Stimulated activated CD4-positive, alpha-beta T cell treated with anti-CD3 and anti-CD28 coated beads, Interleukin-12 subunit alpha, Interleukin-12 subunit beta, amount 100 ng/mL, for 24 hours (primary cell): ENCODE measurements at regions not wholly inside any gene's neighbourhood (a gene's known extent, or its start where the extent isn't known, plus 50 kb on each side); places are given as distances from the start of the nearest gene placed in this dataset.

ENCODE experiments used
- DNase-seq, 2 experiments: peaks; one replicate each; pipeline ENCODE4 v3.0.0-alpha.2; 2020; ENCODE audit warnings: low read depth in 2 of 2

- DNase-seq: no peak
These were observed 1391.9 kb downstream of the TBC1D22A start for GRCh38 chr22:48154169-48154942.

GRCh38 chr22:48153726-48154125 lies 1391.3 kb downstream of the TBC1D22A start:
- no peak for DNase-seq

GRCh38 chr22:48152916-48153315 lies 1390.5 kb downstream of the TBC1D22A start:
- no peak for DNase-seq

- no peak for DNase-seq
These were observed 1389.8 kb downstream of the TBC1D22A start for GRCh38 chr22:48152164-48152775.

GRCh38 chr22:48151641-48152040 lies 1389.2 kb downstream of the TBC1D22A start:
- DNase-seq: no peak

GRCh38 chr22:48147831-48148230 lies 1385.4 kb downstream of the TBC1D22A start:
- DNase-seq: no peak

GRCh38 chr22:48147404-48147803 lies 1385.0 kb downstream of the TBC1D22A start:
- DNase-seq: no peak

- no peak for DNase-seq
These were observed 1384.0 kb downstream of the TBC1D22A start for GRCh38 chr22:48146426-48146825.

GRCh38 chr22:48145738-48146137 lies 1383.3 kb downstream of the TBC1D22A start:
- DNase-seq: no peak

- DNase-seq: no peak
These were observed 1381.9 kb downstream of the TBC1D22A start for GRCh38 chr22:48144318-48144717.

- DNase-seq: no peak
These were observed 1381.4 kb downstream of the TBC1D22A start for GRCh38 chr22:48143856-48144255.

GRCh38 chr22:48142388-48142787 lies 1379.9 kb downstream of the TBC1D22A start:
- DNase-seq: no peak

GRCh38 chr22:48141301-48141700 lies 1378.9 kb downstream of the TBC1D22A start:
- DNase-seq: no peak

GRCh38 chr22:48140261-48140813 lies 1377.9 kb downstream of the TBC1D22A start:
- no peak for DNase-seq

- no peak for DNase-seq
These were observed 1377.3 kb downstream of the TBC1D22A start for GRCh38 chr22:48139776-48140175.

- DNase-seq: no peak
These were observed 1376.4 kb downstream of the TBC1D22A start for GRCh38 chr22:48138855-48139254.

GRCh38 chr22:48138427-48138826 lies 1376.0 kb downstream of the TBC1D22A start:
- DNase-seq: no peak

- no peak for DNase-seq
These were observed 1375.2 kb downstream of the TBC1D22A start for GRCh38 chr22:48137640-48138039.

- no peak for DNase-seq
These were observed 1373.1 kb downstream of the TBC1D22A start for GRCh38 chr22:48135592-48135991.

- no peak for DNase-seq
These were observed 1363.0 kb downstream of the TBC1D22A start for GRCh38 chr22:48125416-48125815.

GRCh38 chr22:48121984-48122383 lies 1359.5 kb downstream of the TBC1D22A start:
- DNase-seq: no peak

- DNase-seq: no peak
These were observed 1356.2 kb downstream of the TBC1D22A start for GRCh38 chr22:48118654-48119053.

- no peak for DNase-seq
These were observed 1354.4 kb downstream of the TBC1D22A start for GRCh38 chr22:48116871-48117270.
